MCF 10A (cell line): ENCODE measurements at regions not wholly inside any gene's neighbourhood (a gene's known extent, or its start where the extent isn't known, plus 50 kb on each side); places are given as distances from the start of the nearest gene placed in this dataset.

ENCODE experiments used
- BruUV-seq: library from RNA; stranded (reverse); fragments of 400-500 nt; replicated peaks from 2 replicates; lab custom pipeline; 2021; lab: Mats Ljungman, UMichigan
- CTCF ChIA-PET: fragments of 300-600 bp; sonication (Branson Sonifier 250); formaldehyde crosslinking; extraction: SDS; loops from one replicate; lab custom pipeline; 2021; ENCODE audit warnings: antibody characterized with exemption, inconsistent platforms; lab: Yijun Ruan, JAX
- POLR2A ChIA-PET: fragments of 300-600, 350-650 bp; sonication (Branson Sonifier 250); formaldehyde crosslinking; extraction: SDS; loops from one replicate; lab custom pipeline; 2020; ENCODE audit warnings: antibody characterized with exemption, inconsistent platforms; lab: Yijun Ruan, JAX
- DNase-seq: peaks from one replicate; pipeline ENCODE4 v3.0.0-alpha.2; 2018; ENCODE audit not compliant: unreplicated experiment
- H3K27ac Mint-ChIP-seq: one replicate; pipeline ENCODE4 v1.8.0; 2022; ENCODE audit warnings: mild to moderate bottlenecking, low read depth, mixed read lengths; ENCODE audit not compliant: unreplicated experiment
- H3K27me3 Mint-ChIP-seq: one replicate; pipeline ENCODE4 v1.8.0; 2022; ENCODE audit warnings: mixed read lengths; ENCODE audit not compliant: insufficient read depth, unreplicated experiment
- H3K36me3 Mint-ChIP-seq: one replicate; pipeline ENCODE4 v1.8.0; 2022; ENCODE audit warnings: mild to moderate bottlenecking, moderate library complexity, mixed read lengths; ENCODE audit not compliant: insufficient read depth, unreplicated experiment
- H3K4me1 Mint-ChIP-seq: one replicate; pipeline ENCODE4 v1.8.0; 2022; ENCODE audit warnings: mixed read lengths; ENCODE audit not compliant: insufficient read depth, unreplicated experiment
- H3K4me3 Mint-ChIP-seq: one replicate; pipeline ENCODE4 v1.8.0; 2022; ENCODE audit warnings: mild to moderate bottlenecking, moderate library complexity, mixed read lengths; ENCODE audit not compliant: unreplicated experiment
- H3K9me3 Mint-ChIP-seq: one replicate; pipeline ENCODE4 v1.8.0; 2022; ENCODE audit warnings: mixed read lengths; ENCODE audit not compliant: unreplicated experiment
- CTCF ChIP-seq: fragments of 200-600 bp; IDR thresholded peaks from one replicate; pipeline ENCODE4 v1.8.0; 2022; ENCODE audit warnings: antibody characterized with exemption, mild to moderate bottlenecking; ENCODE audit not compliant: unreplicated experiment
- intact Hi-C: fragments of 100-400 bp; cut with micrococcal nuclease; formaldehyde crosslinking; loops from 2 replicates; pipeline ENCODE4 v1.14.1; 2022

GRCh38 chr1:47569681-47570470 is 132.0 kb downstream of the FOXD2 start:
- Mint-ChIP-seq H3K27me3 (no peaks in the 10 kb centered on the region), H3K9me3 (no peaks in the 10 kb centered on the region), H3K27ac (peak overlapping the region; percentile 92), H3K36me3 (no peaks in the 10 kb centered on the region), H3K4me1 (peaks cover 11% of the 10 kb centered on the region), H3K4me3 (peak overlapping the region; percentile 58)
- ChIA-PET CTCF (interaction anchor here (0.6 to 8.2 kb wide), 42 partner anchors 8 to 626 kb away, joined by 3 to 77 read pairs (median 5); partner anchors contain the start of gene FOXD2), POLR2A (interaction anchor here (0.6 to 2.2 kb wide), 10 partner anchors 8 to 902 kb away, joined by 3 to 17 read pairs (median 4); partner anchors contain the start of genes FOXD2 and SPATA6)
- BruUV-seq = no TSS peak
- intact Hi-C loops = loop anchor here (1.0 kb wide), 1 partner anchor 133 kb away; no protein-coding TSS in a partner anchor
- peak; percentile 33 for TF ChIP-seq CTCF
- DNase-seq = peak; percentile 86

- no peak for DNase-seq
- intact Hi-C loops = no loop called here
- no peak overlapping the region for H3K27ac Mint-ChIP-seq
Measured at GRCh38 chr1:47571161-47571560, 133.3 kb downstream of the FOXD2 start.

GRCh38 chr1:47571952-47572351 is 134.1 kb downstream of the FOXD2 start:
- Mint-ChIP-seq H3K36me3 (no peaks in the 10 kb centered on the region), H3K27me3 (no peaks in the 10 kb centered on the region), H3K9me3 (no peaks in the 10 kb centered on the region), H3K4me3 (no peak overlapping the region), H3K4me1 (peaks cover 21% of the 10 kb centered on the region), H3K27ac (no peak overlapping the region)
- ChIA-PET POLR2A (no interaction called here), CTCF (interaction anchor here (0.6 to 8.2 kb wide), 4 partner anchors 12 to 154 kb away, joined by 3 to 77 read pairs (median 18); partner anchors contain the start of gene FOXD2)
- BruUV-seq = no TSS peak
- intact Hi-C loops = no loop called here
- no peak for TF ChIP-seq CTCF
- no peak for DNase-seq

More at GRCh38 chr1:47571161-47571560, 133.3 kb downstream of the FOXD2 start:
- no TSS peak for BruUV-seq
- Mint-ChIP-seq H3K9me3 (no peaks in the 10 kb centered on the region), H3K4me3 (no peak overlapping the region), H3K4me1 (peaks cover 17% of the 10 kb centered on the region), H3K27me3 (no peaks in the 10 kb centered on the region), H3K36me3 (no peaks in the 10 kb centered on the region)
- POLR2A ChIA-PET = interaction anchor here (0.6 to 2.2 kb wide), 2 partner anchors 79 to 134 kb away, joined by 3 to 17 read pairs; partner anchors contain the start of gene FOXD2
- CTCF ChIA-PET = interaction anchor here (0.6 to 8.2 kb wide), 5 partner anchors 11 to 155 kb away, joined by 3 to 77 read pairs (median 6); partner anchors contain the start of gene FOXD2
- TF ChIP-seq CTCF = no peak

GRCh38 chr1:47572731-47573430 is 135.0 kb downstream of the FOXD2 start:
- Mint-ChIP-seq H3K9me3 (no peaks in the 10 kb centered on the region), H3K27ac (no peak overlapping the region), H3K27me3 (no peaks in the 10 kb centered on the region), H3K36me3 (no peaks in the 10 kb centered on the region), H3K4me3 (no peak overlapping the region), H3K4me1 (peaks cover 21% of the 10 kb centered on the region)
- POLR2A ChIA-PET = no interaction called here
- BruUV-seq = no TSS peak
- CTCF ChIA-PET = interaction anchor here (1.1 to 8.2 kb wide), 2 partner anchors 11 to 137 kb away, joined by 3 to 77 read pairs; partner anchors contain the start of gene FOXD2
- no peak for TF ChIP-seq CTCF
- intact Hi-C loops = no loop called here
- no peak for DNase-seq
